ENCODE measurements at regions not wholly inside any gene's neighbourhood (a gene's known extent, or its start where the extent isn't known, plus 50 kb on each side); places are given as distances from the start of the nearest gene placed in this dataset.

- Histone ChIP-seq H3K27ac (no peak overlapping the region), H3K36me3 (no peaks in the 10 kb centered on the region), H3K9me3 (peaks cover 0 to 4% (median 0%) of the 10 kb centered on the region in 11 donors), H3K4me1 (peaks cover 0 to 9% (median 6%) of the 10 kb centered on the region in 9 donors), H3K4me3 (no peak overlapping the region), H3K27me3 (peaks cover 0 to 4% (median 0%) of the 10 kb centered on the region in 7 donors)
- intact Hi-C loops (cut with DNase I) = no loop called here
- no peak for TF ChIP-seq CTCF (IDR thresholded peaks at IDR 0.05)
- ATAC-seq (no peak), DNase-seq (no peak)
- WGBS, 2 donors = 88 to 93% methylated on average over 13 to 17 of the region's 17 CpGs
Measured at GRCh38 chr20:57787990-57788781, 78.4 kb upstream of the PMEPA1 start.

GRCh38 chr20:57787151-57787989, 77.6 kb upstream of the PMEPA1 start:
- 80 to 82% methylated on average over 10 of the region's 10 CpGs for WGBS, 2 donors
- no peak for TF ChIP-seq CTCF (IDR thresholded peaks at IDR 0.05)
- peaks cover 0 to 4% (median 0%) of the 10 kb centered on the region in 11 donors for H3K9me3 ChIP-seq
- H3K36me3 ChIP-seq = no peaks in the 10 kb centered on the region
- DNase-seq (no peak), ATAC-seq (no peak)
- peaks cover 0 to 8% (median 0%) of the 10 kb centered on the region in 7 donors for H3K27me3 ChIP-seq
- no peak overlapping the region for H3K27ac ChIP-seq
- intact Hi-C loops (cut with DNase I) = no loop called here
- H3K4me1 ChIP-seq = peaks cover 0 to 5% (median 2%) of the 10 kb centered on the region in 9 donors
- no peak overlapping the region for H3K4me3 ChIP-seq

- no peak for TF ChIP-seq CTCF (IDR thresholded peaks at IDR 0.05)
- Histone ChIP-seq H3K27ac (no peak overlapping the region), H3K27me3 (peaks cover 0 to 8% (median 0%) of the 10 kb centered on the region in 7 donors), H3K36me3 (no peaks in the 10 kb centered on the region), H3K4me1 (no peaks in the 10 kb centered on the region), H3K9me3 (peaks cover 0 to under 1% (median 0%) of the 10 kb centered on the region in 11 donors), H3K4me3 (no peak overlapping the region)
- WGBS, 2 donors = 87 to 92% methylated on average over 14 of the region's 14 CpGs
- DNase-seq (no peak), ATAC-seq (no peak)
- intact Hi-C loops (cut with DNase I) = no loop called here
Measured at GRCh38 chr20:57786304-57786932, 76.6 kb upstream of the PMEPA1 start.

- intact Hi-C loops (cut with DNase I) = no loop called here
- H3K27me3 ChIP-seq = peaks cover 0 to 8% (median 0%) of the 10 kb centered on the region in 7 donors
- H3K36me3 ChIP-seq = no peaks in the 10 kb centered on the region
- ATAC-seq (no peak), DNase-seq (no peak)
- no peak for TF ChIP-seq CTCF (IDR thresholded peaks at IDR 0.05)
- no peak overlapping the region for H3K4me3 ChIP-seq
- H3K27ac ChIP-seq = no peak overlapping the region
- no peaks in the 10 kb centered on the region for H3K4me1 ChIP-seq
- H3K9me3 ChIP-seq = no peaks in the 10 kb centered on the region
- WGBS, 2 donors = 78 to 84% methylated on average over 6 of the region's 6 CpGs
Measured at GRCh38 chr20:57785720-57786119, 75.9 kb upstream of the PMEPA1 start.

Data from heart right ventricle (tissue), 16 donors.